WTC11 (cell line): ENCODE measurements at regions not wholly inside any gene's neighbourhood (a gene's known extent, or its start where the extent isn't known, plus 50 kb on each side); places are given as distances from the start of the nearest gene placed in this dataset.

Experiments used
- ATF6 ChIP-seq: sonication (generic); formaldehyde crosslinking; IDR thresholded peaks from 2 replicates; pipeline ENCODE4 v1.8.1; 2023; ENCODE audit warnings: mild to moderate bottlenecking, missing genetic modification reagents
- CTCF ChIP-seq: fragments of 200-600 bp; IDR thresholded peaks from 2 replicates; pipeline ENCODE4 v1.8.0; 2022; ENCODE audit warnings: antibody characterized with exemption
- GTF2I ChIP-seq: fragments of 250-450 bp; sonication (Bioruptor Pico); conservative IDR thresholded peaks from 2 replicates; pipeline ENCODE4 v1.4.0; 2021; ENCODE audit warnings: mild to moderate bottlenecking
- PREB ChIP-seq: sonication (generic); formaldehyde crosslinking; IDR thresholded peaks from 2 replicates; pipeline ENCODE4 v1.8.1; 2022; ENCODE audit warnings: mild to moderate bottlenecking, missing genetic modification reagents, moderate library complexity, borderline replicate concordance
- TEAD4 ChIP-seq: sonication (generic); formaldehyde crosslinking; IDR thresholded peaks from 2 replicates; pipeline ENCODE4 v1.8.0; 2022; ENCODE audit warnings: mild to moderate bottlenecking, missing genetic modification reagents

- TF ChIP-seq CTCF: no peak
- TF ChIP-seq ATF6: no peak
- no peak for TF ChIP-seq TEAD4 (CRISPR knock-in tag)
- TF ChIP-seq PREB (CRISPR knock-in tag): no peak
- TF ChIP-seq GTF2I (CRISPR knock-in tag): no peak
These were observed 460.3 kb downstream of the QKI start for GRCh38 chr6:163874784-163875183.
